HG02571 (cell line): ENCODE measurements at regions not wholly inside any gene's neighbourhood (a gene's known extent, or its start where the extent isn't known, plus 50 kb on each side); places are given as distances from the start of the nearest gene placed in this dataset.

Source experiments
- ATAC-seq: cut with Tn5 transposase; IDR thresholded peaks from one replicate; pipeline ENCODE4 v1.9.1; 2021; ENCODE audit warnings: mild to moderate bottlenecking, moderate library complexity; ENCODE audit not compliant: unreplicated experiment

DNA sequence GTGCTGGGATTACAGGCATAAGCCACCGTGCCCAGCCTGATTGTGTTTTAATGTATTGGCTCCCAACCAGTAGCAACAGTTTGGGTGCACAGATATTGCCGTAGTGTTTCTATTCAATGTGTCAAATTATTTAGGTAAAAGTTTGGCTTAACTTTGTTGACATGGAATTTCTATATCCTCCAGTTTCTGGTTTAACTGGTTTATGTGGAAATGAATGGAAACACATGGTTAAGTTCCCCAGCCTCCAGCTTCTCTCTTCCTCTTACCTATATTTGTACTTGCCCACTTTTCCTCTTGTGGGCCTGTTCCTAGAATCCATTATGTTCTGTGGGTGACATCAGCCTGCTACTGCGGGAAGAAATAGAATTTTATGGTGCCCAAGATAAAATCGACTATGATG lies 53.9 kb upstream of the ESR1 start:
- no peak for ATAC-seq

DNA sequence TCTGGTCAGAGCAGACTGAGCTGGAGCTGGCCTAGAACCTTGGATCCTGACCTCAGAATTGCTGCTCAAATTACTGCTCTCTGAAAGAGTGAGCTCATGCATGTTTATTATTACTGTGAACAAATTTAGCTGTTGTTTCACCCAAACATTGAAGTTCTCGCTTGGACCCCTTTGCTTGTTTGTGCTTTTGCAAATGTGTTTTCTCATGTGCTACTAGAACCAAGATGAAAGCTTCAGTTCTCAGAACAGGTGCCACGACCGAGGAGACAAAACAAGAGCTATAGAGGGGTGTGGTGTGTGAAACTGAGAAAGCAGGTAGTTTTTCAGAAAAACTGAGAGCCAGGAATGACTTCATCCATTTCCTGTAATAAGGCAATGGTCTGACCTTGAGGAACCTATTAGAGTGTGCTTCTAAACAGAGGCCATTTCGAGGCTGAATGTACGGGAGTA lies 50.0 kb upstream of the ESR1 start:
- peak; percentile 95 for ATAC-seq
